Stimulated activated CD4-positive, alpha-beta T cell treated with anti-CD3 and anti-CD28 coated beads, Interleukin-2, amount 100 ng/mL, for 4 hours (primary cell): ENCODE measurements at regions not wholly inside any gene's neighbourhood (a gene's known extent, or its start where the extent isn't known, plus 50 kb on each side); places are given as distances from the start of the nearest gene placed in this dataset.

Source experiments
- DNase-seq: peaks from one replicate; pipeline ENCODE4 v3.0.0-alpha.2; 2020; ENCODE audit warnings: low read depth

DNA sequence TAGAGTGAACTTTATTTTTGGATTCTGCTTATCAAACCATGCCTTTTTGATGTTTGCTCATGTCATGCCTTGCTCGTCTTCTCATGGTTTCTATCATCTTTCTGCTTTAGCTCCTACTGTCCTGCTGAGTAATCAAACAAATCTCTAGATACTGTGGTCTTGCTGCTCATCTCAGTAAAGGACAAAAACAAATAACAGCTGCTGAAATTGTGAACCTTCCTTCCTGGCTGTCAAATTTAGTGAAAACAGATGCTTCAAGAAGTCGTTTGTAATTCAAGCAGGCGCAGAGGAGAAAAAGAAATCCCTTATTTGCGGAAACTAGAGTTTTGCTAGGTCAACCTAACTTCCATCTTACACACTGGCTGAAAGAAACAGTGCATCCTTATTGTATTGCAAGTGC is 616.1 kb upstream of the ALCAM start:
- no peak for DNase-seq

DNA sequence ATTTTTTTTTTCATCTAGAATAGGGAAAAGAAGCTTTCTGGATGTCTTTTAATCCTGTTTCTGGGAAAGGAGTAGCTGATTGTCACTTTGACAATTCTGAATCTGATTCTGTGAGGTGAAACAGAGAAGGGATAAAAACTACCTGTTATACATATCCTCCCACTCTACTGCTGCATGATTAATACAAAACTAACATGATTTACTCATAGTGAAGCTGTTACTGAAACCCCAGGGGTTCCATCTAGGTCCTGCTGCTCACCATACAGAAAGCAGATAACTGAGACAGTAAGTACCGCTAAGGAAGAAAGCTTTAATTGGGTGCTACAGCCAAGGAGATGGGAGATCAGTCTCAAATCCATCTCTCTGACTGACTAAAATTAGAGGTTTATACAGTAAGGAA is 610.9 kb upstream of the ALCAM start:
- no peak for DNase-seq

DNA sequence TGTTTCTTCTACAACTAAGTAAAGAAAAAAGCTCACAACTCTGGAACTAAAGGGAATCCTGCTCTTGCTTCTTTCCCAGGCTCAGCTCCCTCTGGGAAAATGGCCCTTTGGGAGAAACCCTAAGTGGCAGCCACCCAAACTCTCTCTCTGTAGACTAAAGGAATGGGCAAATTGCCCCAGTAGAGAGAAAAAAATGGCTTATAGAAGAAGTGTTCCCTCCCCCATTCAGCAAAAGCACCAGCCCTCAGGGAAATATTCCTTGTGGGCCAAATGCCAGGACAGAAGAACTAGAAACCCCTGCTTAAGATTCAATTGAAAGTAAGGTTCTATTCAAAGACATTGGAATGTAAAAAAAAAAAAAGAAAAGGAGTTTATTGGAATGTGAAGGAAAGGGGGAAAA is 603.7 kb upstream of the ALCAM start:
- no peak for DNase-seq

DNA sequence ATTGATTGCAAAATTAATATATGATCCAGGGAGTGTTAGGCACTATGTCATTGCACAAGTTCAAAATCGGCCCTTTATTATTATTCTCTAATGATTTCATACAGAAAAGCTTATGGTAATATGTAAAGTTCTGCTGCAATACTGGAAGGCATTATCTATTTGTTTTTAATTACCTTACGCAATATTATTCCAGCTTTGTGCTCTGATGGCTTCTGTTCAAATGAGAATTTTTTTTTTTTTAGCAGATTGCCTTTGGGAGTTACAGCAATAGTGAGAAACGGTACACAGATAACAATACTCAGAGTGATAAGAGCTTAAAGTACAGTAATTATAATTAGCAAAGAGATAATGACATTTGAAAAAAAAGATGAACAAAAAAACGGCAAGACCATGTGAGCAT is 602.2 kb upstream of the ALCAM start:
- DNase-seq, result no peak

DNA sequence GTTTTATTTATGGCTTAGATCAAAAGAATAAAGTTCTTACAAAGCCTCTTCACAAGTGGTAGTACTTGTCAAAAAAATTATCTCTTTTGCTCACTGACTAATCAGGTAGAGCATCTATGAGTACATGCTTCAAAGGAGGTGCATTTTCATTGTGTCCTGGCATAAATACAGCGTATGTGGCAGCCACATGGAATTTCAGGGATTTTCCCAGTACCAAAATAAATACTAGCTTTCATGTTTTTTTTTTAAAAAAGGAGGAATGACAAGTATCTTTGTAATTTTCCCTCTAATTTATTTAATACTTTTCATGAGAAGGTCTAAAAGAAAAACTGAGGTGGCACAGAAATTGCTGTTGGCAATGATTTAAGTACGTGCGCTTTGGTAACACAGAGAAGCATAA is 597.8 kb upstream of the ALCAM start:
- DNase-seq, result no peak

DNA sequence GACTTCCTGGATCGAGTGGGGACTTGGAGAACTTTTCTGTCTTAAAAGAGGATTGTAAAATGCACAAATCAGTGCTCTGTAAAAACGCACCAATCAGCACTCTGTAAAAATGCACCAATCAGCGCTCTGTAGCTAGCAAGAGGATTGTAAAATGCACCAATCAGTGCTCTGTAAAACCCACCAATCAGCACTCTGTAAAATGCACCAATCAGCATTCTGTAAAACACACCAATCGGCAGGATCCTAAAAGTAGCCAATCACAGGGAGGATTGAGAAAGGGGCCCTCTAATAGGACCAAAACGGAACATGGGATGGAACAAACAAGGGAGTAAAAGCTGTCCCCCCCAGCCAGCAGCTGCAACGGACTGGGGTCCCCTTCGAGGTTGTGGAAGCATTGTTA is 587.4 kb upstream of the ALCAM start:
- no peak for DNase-seq

DNA sequence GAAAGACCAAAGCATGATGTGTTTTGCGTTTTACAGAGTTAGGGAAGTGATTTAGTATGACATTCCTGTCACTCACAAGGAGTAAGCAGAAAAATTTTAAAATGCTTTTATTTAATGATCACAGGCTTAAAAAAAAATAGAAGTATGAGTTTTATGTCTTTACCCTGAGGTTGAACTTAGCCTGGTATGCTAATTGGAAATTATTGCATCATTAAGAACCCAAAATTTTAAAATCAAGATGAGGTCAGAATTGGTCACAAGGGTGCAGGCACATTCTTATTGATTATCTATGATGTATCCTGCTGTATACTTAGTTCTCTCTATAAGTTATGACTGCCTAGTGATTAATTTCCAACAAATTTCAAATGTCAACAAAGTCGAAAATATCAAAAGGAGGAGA is 585.6 kb upstream of the ALCAM start:
- no peak for DNase-seq

DNA sequence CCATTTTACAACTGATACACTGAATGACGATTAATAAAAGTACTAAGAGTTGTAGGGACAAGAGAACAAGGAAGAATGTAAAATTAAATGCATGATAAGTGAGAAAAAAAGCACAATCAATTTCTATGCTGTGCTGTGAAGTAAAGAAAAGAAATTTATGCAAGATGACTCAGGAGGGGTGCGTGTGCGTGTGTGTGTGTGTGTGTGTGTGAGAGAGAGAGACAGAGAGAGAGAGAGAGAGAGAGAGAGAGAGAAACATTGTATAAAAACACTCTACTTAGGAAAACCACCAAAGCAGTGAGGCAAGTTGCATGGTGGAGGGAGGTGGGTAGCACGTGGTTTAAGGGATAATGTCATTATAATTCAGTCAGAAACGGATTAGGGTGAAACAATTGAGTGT is 580.8 kb upstream of the ALCAM start:
- DNase-seq, result no peak

DNA sequence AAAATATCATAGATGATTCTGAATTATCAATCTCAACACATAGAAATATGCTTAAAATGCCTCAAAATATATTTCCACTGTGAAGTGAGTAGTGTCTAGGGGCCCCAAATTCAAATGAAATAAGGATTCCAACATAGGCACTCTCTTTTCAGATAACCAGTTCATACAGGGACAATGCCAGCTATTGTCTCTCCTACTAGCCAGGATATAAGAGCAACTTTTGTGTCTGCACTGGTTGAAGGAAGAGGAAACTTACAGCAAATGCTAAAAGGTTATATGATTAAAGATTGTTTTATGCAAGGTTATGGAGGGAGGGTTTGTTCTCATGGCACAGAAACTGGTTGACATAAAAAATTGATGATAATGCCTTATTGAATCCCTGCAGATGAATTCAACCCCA is 579.4 kb upstream of the ALCAM start:
- DNase-seq, result no peak

DNA sequence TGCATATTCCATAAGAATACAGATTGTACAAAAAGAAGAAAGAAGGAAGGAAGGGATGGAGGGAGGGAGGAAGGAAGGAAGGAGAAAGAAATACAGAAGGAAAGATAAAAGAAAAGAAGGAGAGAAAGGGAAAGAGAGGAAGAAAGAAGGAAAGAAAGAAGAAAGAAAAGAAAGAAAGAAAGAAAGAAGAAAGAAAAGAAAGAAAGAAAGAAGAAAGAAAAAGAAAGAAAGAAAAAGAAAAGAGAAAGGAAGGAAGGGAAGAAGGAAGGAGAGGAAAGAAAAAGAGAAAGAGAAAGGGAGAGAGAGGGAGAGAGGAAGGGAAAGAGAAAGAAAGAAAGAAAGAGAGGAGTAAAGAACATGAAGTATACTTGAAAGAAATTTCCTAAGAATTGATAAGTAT is 577.9 kb upstream of the ALCAM start:
- DNase-seq, result no peak

DNA sequence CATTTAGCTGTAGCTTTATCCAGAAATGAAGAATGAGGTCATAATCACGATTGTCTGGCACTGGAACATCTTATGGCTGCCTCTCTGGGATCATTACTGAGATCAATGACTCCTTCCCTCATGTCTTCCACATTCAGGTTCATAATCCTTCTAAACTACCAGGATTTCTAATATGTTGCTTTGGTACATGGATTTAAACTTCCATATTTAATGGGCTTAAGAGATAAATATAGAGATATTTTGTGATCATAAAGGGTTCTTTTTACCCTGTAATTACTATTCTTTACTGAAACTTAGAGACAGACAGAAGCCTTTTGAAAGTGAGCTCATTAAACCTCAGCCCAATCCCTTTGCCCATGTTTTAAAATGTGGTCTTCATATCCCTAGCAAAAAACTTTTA is 575.4 kb upstream of the ALCAM start:
- DNase-seq, result no peak

DNA sequence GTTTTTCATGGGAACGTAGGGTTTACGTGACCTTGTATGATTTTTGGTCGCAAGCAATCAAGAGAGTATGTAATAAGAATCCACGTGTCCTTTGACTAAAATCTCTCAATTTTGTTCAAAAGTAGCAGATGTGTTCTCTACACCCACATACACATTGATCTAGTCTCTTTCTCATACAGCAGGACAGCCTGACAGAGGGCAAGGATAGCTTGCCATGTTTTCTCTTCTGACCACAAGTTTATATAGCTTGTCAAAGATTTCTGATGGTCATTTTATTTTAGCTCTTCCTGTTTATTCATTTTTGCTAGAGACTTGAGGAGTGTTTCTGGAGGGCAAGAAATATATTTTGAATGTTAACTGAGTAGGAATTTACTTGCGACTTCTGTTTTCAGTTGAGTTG is 570.2 kb upstream of the ALCAM start:
- DNase-seq, result no peak

DNA sequence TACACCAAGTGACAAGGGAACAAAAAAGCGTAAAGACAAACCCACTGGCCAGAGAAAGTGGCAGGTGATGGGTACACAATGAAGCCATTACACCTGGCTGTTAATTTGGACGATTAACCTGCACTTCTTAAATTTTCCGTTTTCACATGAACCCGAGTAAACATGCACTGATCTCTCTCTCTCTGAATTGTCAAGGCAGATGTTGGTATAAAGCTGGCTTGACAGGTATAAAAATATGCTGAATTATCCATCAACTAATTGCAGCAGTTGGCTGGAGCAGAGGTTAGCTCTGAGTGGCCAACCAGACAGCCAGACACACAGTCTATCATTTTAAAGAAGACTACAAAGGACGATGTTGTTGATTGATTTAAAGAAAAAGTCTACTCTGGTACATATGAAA is 561.7 kb upstream of the ALCAM start:
- DNase-seq, result no peak

DNA sequence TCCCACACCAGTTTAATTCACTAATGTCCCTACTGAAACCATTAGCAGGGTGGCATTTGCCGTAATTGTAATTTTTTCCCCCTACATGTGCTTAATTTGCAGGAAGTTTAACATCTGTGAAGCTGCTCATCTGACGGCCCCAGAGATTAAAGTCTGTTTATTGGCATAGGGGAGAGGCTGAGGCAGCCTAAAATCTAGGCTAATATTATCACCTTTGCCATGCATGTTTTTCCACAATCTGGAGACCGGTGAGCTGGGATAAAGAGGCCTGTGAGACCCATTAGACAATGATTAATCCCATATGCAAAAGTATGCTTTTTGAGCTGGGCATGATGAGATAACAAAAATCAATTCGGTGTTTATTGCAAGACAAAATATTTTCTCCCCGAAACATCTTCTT is 561.2 kb upstream of the ALCAM start:
- DNase-seq, result no peak

DNA sequence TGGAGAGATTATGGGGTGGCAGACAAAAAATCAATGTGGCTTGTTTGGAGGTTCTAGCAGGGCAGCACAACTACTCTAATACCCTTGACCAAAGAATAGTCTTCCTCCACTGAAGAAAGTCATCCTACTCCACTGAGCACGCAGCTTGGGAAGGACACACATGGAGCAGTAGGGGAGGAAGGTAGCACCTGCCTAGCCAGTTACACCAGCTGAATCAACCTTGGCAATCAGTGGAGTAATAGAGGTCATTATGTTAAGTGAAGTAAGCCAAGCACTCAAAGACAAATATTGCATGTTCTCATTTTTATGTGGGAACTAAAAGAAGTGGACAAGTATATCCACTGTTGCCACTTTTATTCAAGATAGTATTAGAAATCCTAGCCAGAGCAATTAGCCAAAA is 555.8 kb upstream of the ALCAM start:
- no peak for DNase-seq

DNA sequence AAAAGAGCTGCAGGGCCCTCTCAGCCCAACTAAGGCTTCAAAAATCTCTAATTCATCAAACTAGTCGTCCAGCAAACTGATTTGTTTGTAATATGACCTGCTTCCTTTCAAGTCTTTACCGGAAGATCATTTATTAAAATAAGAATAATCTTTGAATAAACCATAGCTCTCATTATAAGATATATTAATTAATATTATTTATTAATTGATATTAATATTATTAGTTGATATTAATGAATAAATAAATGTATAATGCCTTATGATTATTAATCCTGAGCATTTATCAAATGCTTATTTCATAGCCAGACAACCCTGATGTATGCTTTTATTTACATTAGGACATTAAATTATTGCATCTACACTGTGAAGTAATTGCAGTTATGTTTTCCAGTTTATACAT is 550.7 kb upstream of the ALCAM start:
- no peak for DNase-seq

DNA sequence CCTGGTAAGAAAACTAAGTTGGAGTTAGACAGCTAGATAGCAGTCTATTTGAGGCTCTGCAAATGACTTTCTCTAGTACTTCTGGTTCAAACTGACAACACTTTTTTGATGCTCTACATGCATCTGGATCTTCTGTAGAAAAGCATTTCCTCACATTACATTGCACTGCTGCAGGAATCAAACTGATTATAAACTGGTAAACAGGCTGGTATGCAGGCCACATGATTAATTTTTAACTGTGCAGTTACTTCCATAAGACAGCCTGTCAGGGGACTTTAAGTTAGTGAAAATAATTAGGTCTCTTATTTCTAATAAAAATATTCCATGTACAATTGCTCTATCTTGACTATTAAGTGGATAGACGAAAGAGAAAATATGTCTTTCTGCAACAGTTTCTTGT is 550.0 kb upstream of the ALCAM start:
- no peak for DNase-seq

DNA sequence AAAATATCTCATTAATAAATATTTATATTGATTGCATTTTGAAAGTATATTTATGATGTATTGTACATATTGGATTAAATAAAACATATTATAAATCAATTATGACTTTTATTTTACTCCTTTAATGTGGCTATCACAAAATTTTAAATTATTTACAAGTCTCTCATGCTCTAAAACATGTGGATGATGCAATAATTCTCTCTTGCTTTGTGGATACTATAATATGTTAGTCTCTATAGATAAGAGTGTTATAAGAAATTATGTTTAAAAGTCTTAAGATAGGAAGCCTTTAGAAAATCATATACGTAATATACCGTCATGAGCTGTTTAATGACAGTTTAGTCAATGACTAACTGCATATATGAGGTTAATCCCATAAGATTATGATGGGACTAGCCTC is 547.4 kb upstream of the ALCAM start:
- no peak for DNase-seq

DNA sequence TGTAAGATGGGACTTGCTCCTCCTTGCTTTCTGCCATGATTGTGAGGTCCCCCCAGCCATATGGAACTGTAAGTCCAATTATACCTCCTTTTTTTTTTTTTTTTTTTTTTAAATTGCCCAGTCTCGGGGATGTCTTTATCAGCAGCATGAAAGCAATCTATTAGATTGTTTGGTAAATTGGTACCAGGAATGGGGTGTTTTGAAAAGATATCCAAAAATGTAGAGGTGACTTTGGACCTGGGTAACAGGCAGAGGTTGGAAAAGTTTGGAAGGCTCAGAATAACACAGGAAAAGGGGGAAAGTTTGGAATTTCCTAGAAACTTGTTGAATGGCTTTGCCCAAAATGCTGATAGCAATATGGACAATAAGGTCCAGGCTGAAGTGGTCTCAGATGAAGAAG is 545.8 kb upstream of the ALCAM start:
- DNase-seq, result no peak

DNA sequence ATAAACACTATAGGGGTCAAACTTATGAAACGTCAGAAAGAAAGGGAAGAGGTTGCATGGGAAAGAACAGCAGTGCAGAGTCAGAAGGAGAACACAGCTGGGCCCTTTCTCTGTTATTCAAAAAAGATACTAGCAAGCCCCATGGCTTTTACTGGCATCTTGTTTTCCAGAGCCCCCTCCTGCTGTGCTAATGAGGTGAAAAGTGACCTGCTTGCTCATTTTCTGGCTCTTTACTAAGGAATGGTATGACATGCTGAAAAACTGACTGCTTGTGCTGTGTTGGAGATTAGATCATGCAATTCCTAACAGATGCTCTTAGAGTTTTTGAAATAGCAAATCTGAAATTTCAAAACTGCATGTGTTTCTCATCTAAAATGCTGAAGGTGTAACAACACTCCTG is 541.6 kb upstream of the ALCAM start:
- DNase-seq, result no peak

DNA sequence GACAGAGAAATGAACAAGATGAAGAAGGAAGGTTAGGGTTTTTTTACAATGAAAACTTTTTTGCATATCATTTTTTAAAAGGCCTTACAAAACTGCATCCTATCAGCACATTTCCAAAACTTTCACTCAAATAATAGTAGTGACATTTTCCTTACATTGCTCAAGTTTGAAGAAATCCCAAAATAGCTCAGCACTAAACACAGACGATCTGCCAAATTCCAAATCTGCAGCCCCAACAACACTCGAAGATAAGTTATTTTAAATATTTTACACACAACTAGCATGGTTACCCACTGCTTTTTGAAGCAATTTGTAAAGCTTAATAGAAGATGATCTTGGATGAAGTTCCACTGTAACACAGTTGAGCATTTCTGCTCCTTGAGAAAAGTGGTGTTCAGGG is 535.6 kb upstream of the ALCAM start:
- DNase-seq, result no peak

DNA sequence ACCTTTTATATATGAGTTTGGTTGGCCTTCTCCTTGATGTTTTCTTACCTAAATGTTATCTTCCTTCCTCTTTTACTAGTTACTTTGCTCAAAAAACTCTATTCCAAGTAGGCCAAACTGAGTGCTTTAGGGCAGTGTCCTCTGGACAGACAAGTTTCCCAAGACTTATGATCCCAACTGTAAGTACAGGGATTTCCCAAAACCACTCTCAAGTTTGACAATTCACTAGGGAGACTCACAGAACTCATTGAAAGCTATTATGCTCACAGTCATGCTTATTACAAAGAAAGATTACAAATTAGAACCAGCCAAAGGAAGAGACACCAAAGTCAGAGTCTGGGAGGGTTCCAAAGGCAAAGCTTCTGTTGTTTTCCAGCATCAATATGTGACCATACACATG is 534.2 kb upstream of the ALCAM start:
- DNase-seq, result no peak

DNA sequence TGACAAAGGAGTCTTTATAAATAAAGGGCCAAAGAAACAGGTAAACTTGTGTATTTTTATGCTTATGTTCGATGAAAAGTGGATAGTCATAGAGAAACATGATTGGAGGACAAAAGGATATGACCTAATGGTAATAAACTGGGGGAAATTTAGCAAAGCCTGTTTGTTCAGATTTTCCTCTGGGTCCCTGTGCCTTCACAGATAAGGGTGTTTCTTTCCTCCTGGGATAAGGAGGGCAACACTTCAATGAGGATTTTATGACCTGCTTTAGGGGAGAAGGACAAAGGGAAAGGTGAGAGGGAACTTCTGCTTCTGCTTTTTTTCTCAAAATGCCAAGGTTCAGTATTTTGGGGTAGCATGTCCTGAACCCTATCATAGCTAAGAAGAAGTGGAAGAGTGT is 531.3 kb upstream of the ALCAM start:
- no peak for DNase-seq

DNA sequence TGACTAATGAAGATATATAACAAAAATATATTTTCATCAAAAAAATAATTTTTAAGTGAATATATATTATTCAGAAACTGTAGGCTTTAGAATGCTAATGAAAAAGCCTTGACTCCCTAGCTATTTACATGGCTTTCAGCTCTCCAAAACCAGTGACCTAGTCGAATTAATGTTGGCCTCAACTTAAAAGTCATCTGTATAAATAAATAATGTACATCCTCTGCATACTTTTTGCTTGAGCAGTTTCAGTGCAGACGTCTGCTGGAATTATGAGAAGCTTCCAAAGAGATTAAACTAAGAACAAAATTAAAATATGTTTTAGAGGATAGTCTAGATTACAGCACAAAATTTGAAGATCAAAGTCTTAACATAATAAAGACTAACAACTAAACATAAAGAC is 520.4 kb upstream of the ALCAM start:
- DNase-seq, result no peak

DNA sequence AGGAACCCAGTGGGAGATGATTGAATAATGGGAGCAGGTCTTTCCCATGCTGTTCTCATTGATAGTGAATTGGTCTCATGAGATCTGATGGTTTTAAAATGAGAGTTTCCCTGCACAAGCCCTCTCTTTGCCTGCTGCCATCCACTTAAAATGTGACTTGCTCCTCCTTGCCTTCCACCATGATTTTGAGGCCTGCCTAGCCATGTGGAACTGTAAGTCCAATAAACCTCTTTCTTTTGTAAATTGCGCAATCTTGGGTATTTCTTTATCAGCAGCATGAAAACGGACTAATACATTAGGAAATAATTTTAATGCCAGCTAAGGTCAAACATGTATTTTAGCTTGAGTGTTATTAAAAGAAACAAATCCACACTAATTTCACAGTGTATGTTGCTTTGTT is 517.6 kb upstream of the ALCAM start:
- no peak for DNase-seq

DNA sequence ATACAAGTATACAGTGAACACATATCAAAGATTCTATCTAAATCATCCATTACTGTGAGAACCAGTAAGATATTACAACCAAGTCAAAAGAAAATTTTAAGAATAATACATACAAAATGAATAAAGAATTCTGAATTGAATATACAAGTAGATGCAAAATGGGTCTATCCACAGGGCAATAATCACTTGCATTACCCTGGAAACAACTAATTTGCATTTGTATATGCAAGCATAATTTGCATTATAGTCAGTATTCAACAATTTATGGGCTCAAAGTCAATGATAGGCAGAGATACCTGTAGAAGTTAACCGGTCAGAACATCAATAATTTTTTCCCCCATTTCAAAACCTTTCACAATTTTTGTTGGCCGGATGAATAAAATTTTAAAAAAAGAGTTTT is 512.2 kb upstream of the ALCAM start:
- no peak for DNase-seq
